ENCODE measurements at regions not wholly inside any gene's neighbourhood (a gene's known extent, or its start where the extent isn't known, plus 50 kb on each side); places are given as distances from the start of the nearest gene placed in this dataset.
"Not testable (repeated sequence)": the region's sequence is repeated elsewhere in the genome, so short reads cannot be mapped to it uniquely, and the experiment has no call there.

- DNase-seq (ENCODE audit: low read depth) = no peak
Measured at GRCh38 chr5:130836729-130837649, 328.1 kb downstream of the HINT1 start.

GRCh38 chr5:130817598-130818384 is 347.3 kb downstream of the HINT1 start:
- not testable (repeated sequence) for DNase-seq (ENCODE audit: low read depth)

GRCh38 chr5:130815246-130815645 is 349.8 kb downstream of the HINT1 start:
- DNase-seq (ENCODE audit: low read depth) = no peak

- no peak for DNase-seq (ENCODE audit: low read depth)
Measured at GRCh38 chr5:130808691-130809090, 356.4 kb downstream of the HINT1 start.

GRCh38 chr5:130805648-130806047 is 359.4 kb downstream of the HINT1 start:
- DNase-seq (ENCODE audit: low read depth) = no peak

- DNase-seq (ENCODE audit: low read depth) = no peak
Measured at GRCh38 chr5:130805036-130805435, 360.0 kb downstream of the HINT1 start.

GRCh38 chr5:130801963-130802362 is 363.1 kb downstream of the HINT1 start:
- DNase-seq (ENCODE audit: low read depth) = no peak

- DNase-seq (ENCODE audit: low read depth) = no peak
Measured at GRCh38 chr5:130799015-130799414, 366.0 kb downstream of the HINT1 start.

- no peak for DNase-seq (ENCODE audit: low read depth)
Measured at GRCh38 chr5:130797303-130797702, 367.8 kb downstream of the HINT1 start.

- DNase-seq (ENCODE audit: low read depth) = no peak
Measured at GRCh38 chr5:130796902-130797301, 368.2 kb downstream of the HINT1 start.

- DNase-seq (ENCODE audit: low read depth) = no peak
Measured at GRCh38 chr5:130796032-130796431, 369.0 kb downstream of the HINT1 start.

GRCh38 chr5:130795037-130795436 is 370.0 kb downstream of the HINT1 start:
- no peak for DNase-seq (ENCODE audit: low read depth)

- DNase-seq (ENCODE audit: low read depth) = no peak
Measured at GRCh38 chr5:130777794-130778193, 387.3 kb downstream of the HINT1 start.

GRCh38 chr5:130773813-130774212 is 391.2 kb downstream of the HINT1 start:
- no peak for DNase-seq (ENCODE audit: low read depth)

- DNase-seq (ENCODE audit: low read depth) = no peak
Measured at GRCh38 chr5:130762031-130762430, 403.0 kb downstream of the HINT1 start.

GRCh38 chr5:130759061-130759460 is 406.0 kb downstream of the HINT1 start:
- no peak for DNase-seq (ENCODE audit: low read depth)

GRCh38 chr5:130747556-130747955 is 417.5 kb downstream of the HINT1 start:
- DNase-seq (ENCODE audit: low read depth) = no peak

GRCh38 chr5:130746641-130747040 is 418.4 kb downstream of the HINT1 start:
- not testable (repeated sequence) for DNase-seq (ENCODE audit: low read depth)

- no peak for DNase-seq (ENCODE audit: low read depth)
Measured at GRCh38 chr5:130743092-130743491, 422.0 kb downstream of the HINT1 start.

- no peak for DNase-seq (ENCODE audit: low read depth)
Measured at GRCh38 chr5:130740047-130740569, 424.9 kb downstream of the HINT1 start.

- DNase-seq (ENCODE audit: low read depth) = no peak
Measured at GRCh38 chr5:130731839-130732238, 433.2 kb downstream of the HINT1 start.

- DNase-seq (ENCODE audit: low read depth) = no peak
Measured at GRCh38 chr5:130729541-130729940, 435.5 kb downstream of the HINT1 start.

- DNase-seq (ENCODE audit: low read depth) = no peak
Measured at GRCh38 chr5:130727830-130728229, 437.2 kb downstream of the HINT1 start.

Data from GM04504 (cell line).